PC-3 (cell line): ENCODE measurements at regions not wholly inside any gene's neighbourhood (a gene's known extent, or its start where the extent isn't known, plus 50 kb on each side); places are given as distances from the start of the nearest gene placed in this dataset.
"Not testable (repeated sequence)": the region's sequence is repeated elsewhere in the genome, so short reads cannot be mapped to it uniquely, and the experiment has no call there.

Experiments
- ATAC-seq: fragments of 200-7000 bp; cut with Tn5 transposase; 2 replicates; pipeline ENCODE4 v1.9.1; 2020; ENCODE audit warnings: mild to moderate bottlenecking, moderate library complexity
- BruUV-seq: library from RNA; stranded (reverse); fragments of 400-500 nt; replicated peaks from 2 replicates; lab custom pipeline; 2021; lab: Mats Ljungman, UMichigan
- CTCF ChIA-PET: fragments of 300-600 bp; sonication (Branson Sonifier 250); formaldehyde crosslinking; loops from one replicate; lab custom pipeline; 2022; ENCODE audit warnings: antibody characterized with exemption; lab: Charles Lee
- POLR2A ChIA-PET: fragments of 300-600 bp; sonication (Branson Sonifier 250); formaldehyde crosslinking; loops from one replicate; lab custom pipeline; 2022; ENCODE audit warnings: antibody characterized with exemption; ENCODE audit not compliant: unreplicated experiment; lab: Charles Lee
- DNase-seq: peaks from one replicate; pipeline ENCODE4 v3.0.0-alpha.2; 2015
- H2AFZ ChIP-seq: fragments of 300-600 bp; sonication (generic); 2 replicates; pipeline ENCODE4 v1.6.0; 2016; ENCODE audit warnings: antibody characterized with exemption, low read length
- H3F3A ChIP-seq: fragments of 300-600 bp; sonication (generic); one replicate; pipeline ENCODE4 v1.6.0; 2017; ENCODE audit warnings: antibody characterized with exemption, low read length, control low read depth, mild to moderate bottlenecking; ENCODE audit not compliant: unreplicated experiment
- H3K27ac ChIP-seq: fragments of 300-600 bp; sonication (generic); 2 replicates; pipeline ENCODE4 v1.5.1; 2016; ENCODE audit warnings: mild to moderate bottlenecking, low read length
- H3K27me3 ChIP-seq: fragments of 300-600 bp; sonication (generic); 2 replicates; pipeline ENCODE4 v1.6.1; 2016; ENCODE audit warnings: low read length, mixed read lengths
- H3K36me3 ChIP-seq: fragments of 300-600 bp; sonication (generic); 2 replicates; pipeline ENCODE4 v1.6.1; 2016; ENCODE audit warnings: low read depth, mixed run types, low read length, mixed read lengths
- H3K4me1 ChIP-seq: fragments of 300-600 bp; sonication (generic); 2 replicates; pipeline ENCODE4 v1.5.1; 2016; ENCODE audit warnings: low read length; ENCODE audit not compliant: insufficient read depth
- H3K4me2 ChIP-seq: fragments of 300-600 bp; sonication (generic); 2 replicates; pipeline ENCODE4 v1.6.0; 2016; ENCODE audit warnings: low read length
- H3K4me3 ChIP-seq: fragments of 300-600 bp; sonication (generic); 2 replicates; pipeline ENCODE4 v1.5.1; 2016; ENCODE audit warnings: mild to moderate bottlenecking, low read length, mixed read lengths
- H3K79me2 ChIP-seq: fragments of 300-600 bp; sonication (generic); 2 replicates; pipeline ENCODE4 v1.6.1; 2017; ENCODE audit warnings: low read length, mixed read lengths
- H3K9ac ChIP-seq: fragments of 300-600 bp; sonication (generic); 2 replicates; pipeline ENCODE4 v1.6.0; 2016; ENCODE audit warnings: mild to moderate bottlenecking, low read length
- H3K9me2 ChIP-seq: fragments of 300-600 bp; sonication (generic); replicated peaks from 2 replicates; pipeline ENCODE4 v1.6.1; 2016; ENCODE audit warnings: mixed run types, low read length, mixed read lengths
- H3K9me3 ChIP-seq: fragments of 300-600 bp; sonication (generic); 2 replicates; pipeline ENCODE4 v1.6.1; 2016; ENCODE audit warnings: low read length, mixed read lengths
- H4K20me1 ChIP-seq: fragments of 300-600 bp; sonication (generic); 2 replicates; pipeline ENCODE4 v1.6.1; 2016; ENCODE audit warnings: low read length, mixed read lengths
- CTCF ChIP-seq: fragments of 300-600 bp; sonication (generic); conservative IDR thresholded peaks from 2 replicates; pipeline ENCODE4 v1.5.1; 2017; ENCODE audit warnings: antibody characterized with exemption, low read depth, mild to moderate bottlenecking, low read length
- EZH2 ChIP-seq: fragments of 300-600 bp; sonication (generic); IDR thresholded peaks from one replicate; pipeline ENCODE4 v1.6.1; 2017; ENCODE audit warnings: antibody characterized with exemption, mild to moderate bottlenecking, low read length; ENCODE audit not compliant: unreplicated experiment
- EZH2phosphoT487 ChIP-seq: fragments of 300-600 bp; sonication (generic); IDR thresholded peaks from 2 replicates; pipeline ENCODE4 v1.6.1; 2018; ENCODE audit warnings: mild to moderate bottlenecking, antibody characterized with exemption, low read length, borderline replicate concordance
- intact Hi-C: fragments of 100-400 bp; cut with micrococcal nuclease; formaldehyde crosslinking; loops from 2 replicates; pipeline ENCODE4 v1.9.0; 2023

- Histone ChIP-seq H3K4me3 (no peak overlapping the region), H4K20me1 (no peaks in the 10 kb centered on the region), H3K9me2 (no peaks in the 10 kb centered on the region), H3K4me2 (no peak overlapping the region), H3K9ac (no peak overlapping the region), H3K27me3 (no peaks in the 10 kb centered on the region), H3F3A (no peaks in the 10 kb centered on the region), H2AFZ (no peak overlapping the region), H3K27ac (no peak overlapping the region), H3K36me3 (no peaks in the 10 kb centered on the region), H3K79me2 (no peaks in the 10 kb centered on the region), H3K4me1 (no peaks in the 10 kb centered on the region), H3K9me3 (no peaks in the 10 kb centered on the region)
- POLR2A ChIA-PET = no interaction called here
- intact Hi-C loops = no loop called here
- DNase-seq (no peak), ATAC-seq (no peak)
- CTCF ChIA-PET = no interaction called here
- TF ChIP-seq EZH2phosphoT487 = no peak
- no TSS peak for BruUV-seq
Measured at GRCh38 chr2:17194083-17194482, 324.2 kb downstream of the RAD51AP2 start.

GRCh38 chr2:17193433-17193890 lies 324.8 kb downstream of the RAD51AP2 start:
- H3K27ac ChIP-seq, H4K20me1 ChIP-seq, H3K4me3 ChIP-seq, POLR2A ChIA-PET, BruUV-seq, CTCF ChIA-PET, H3K79me2 ChIP-seq, intact Hi-C loops, H3F3A ChIP-seq, H3K27me3 ChIP-seq, H3K9me2 ChIP-seq, H3K4me1 ChIP-seq, H3K9ac ChIP-seq, H2AFZ ChIP-seq, ATAC-seq, H3K36me3 ChIP-seq, H3K9me3 ChIP-seq, DNase-seq, H3K4me2 ChIP-seq: not testable (repeated sequence)

DNA sequence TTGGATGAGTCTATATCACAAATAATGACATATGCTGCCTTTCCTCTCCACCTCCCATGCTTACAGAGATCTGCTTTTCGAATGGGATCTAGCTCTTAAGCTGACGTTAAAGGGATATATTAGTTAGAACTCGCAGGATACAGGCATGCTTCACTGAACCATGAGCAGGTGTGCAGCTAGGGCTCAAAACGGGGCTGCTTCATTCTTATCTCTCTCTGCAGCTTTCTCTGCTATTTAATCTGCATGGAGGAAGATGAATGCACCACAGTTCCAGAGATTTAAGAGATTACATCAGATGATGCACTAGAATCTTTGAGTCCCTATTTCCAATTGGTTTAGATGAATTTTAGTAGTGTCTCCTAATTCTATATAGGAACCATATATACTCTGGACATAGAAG lies 327.0 kb downstream of the RAD51AP2 start:
- no peaks in the 10 kb centered on the region for H4K20me1 ChIP-seq

More for the DNA sequence above, 327.0 kb downstream of the RAD51AP2 start:
- Histone ChIP-seq H3K9me2 (no peaks in the 10 kb centered on the region), H3K27ac (no peak overlapping the region), H3F3A (no peaks in the 10 kb centered on the region), H3K4me2 (no peak overlapping the region), H3K36me3 (no peaks in the 10 kb centered on the region), H3K79me2 (no peaks in the 10 kb centered on the region), H3K9me3 (no peaks in the 10 kb centered on the region), H2AFZ (no peak overlapping the region), H3K27me3 (no peaks in the 10 kb centered on the region), H3K4me1 (no peaks in the 10 kb centered on the region), H3K4me3 (no peak overlapping the region), H3K9ac (no peak overlapping the region)
- DNase-seq = no peak
- POLR2A ChIA-PET = no interaction called here
- CTCF ChIA-PET = no interaction called here
- TF ChIP-seq EZH2phosphoT487 = no peak
- TF ChIP-seq CTCF = no peak
- no peak for TF ChIP-seq EZH2
- intact Hi-C loops = no loop called here
- BruUV-seq = no TSS peak
- no peak for ATAC-seq
